B cell (primary cell): ENCODE measurements at regions not wholly inside any gene's neighbourhood (a gene's known extent, or its start where the extent isn't known, plus 50 kb on each side); places are given as distances from the start of the nearest gene placed in this dataset.

Experiments
- CTCF ChIP-seq: fragments of 200-600 bp; IDR thresholded peaks from one replicate; pipeline ENCODE4 v1.8.0; 2022; ENCODE audit warnings: antibody characterized with exemption, mild to moderate bottlenecking
- EZH2 ChIP-seq: IDR thresholded peaks from 2 replicates; pipeline ENCODE4 v1.6.1; 2012; ENCODE audit warnings: borderline replicate concordance, low read depth, mild to moderate bottlenecking, moderate library complexity, low read length; ENCODE audit not compliant: insufficient read depth, poor library complexity, severe bottlenecking

- no peak for TF ChIP-seq CTCF
- TF ChIP-seq EZH2: no peak
These were observed 1133.6 kb downstream of the RPIA start for GRCh38 chr2:89825034-89825433.
